ENCODE measurements at regions not wholly inside any gene's neighbourhood (a gene's known extent, or its start where the extent isn't known, plus 50 kb on each side); places are given as distances from the start of the nearest gene placed in this dataset.

DNA sequence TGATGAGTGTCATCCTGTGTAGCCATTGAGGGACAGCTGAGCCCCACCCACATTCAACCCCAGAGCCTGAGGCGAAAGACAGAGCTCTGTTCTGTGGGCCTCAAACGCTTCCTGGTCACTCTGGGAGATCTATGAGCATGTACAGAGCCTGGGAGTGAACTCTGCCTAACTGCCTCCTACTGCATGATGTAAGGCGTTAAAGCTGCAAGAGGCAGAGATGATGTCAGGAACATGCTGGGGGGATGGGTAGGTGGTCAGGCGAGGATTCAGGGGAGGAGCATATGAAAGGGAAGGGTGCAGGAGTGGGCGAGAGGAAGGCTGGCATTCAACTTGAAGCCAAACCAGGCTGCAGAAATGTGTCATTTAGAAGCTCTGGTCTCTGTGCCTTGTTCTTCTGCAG is 181.0 kb downstream of the TFCP2L1 start:
- Histone ChIP-seq H3K9ac (ENCODE audit: low read length) (no peak overlapping the region), H3K9me2 (replicated peaks; ENCODE audit: low read length) (no peaks in the 10 kb centered on the region), H3F3A (ENCODE audit: low read length, unreplicated experiment) (no peaks in the 10 kb centered on the region), H2AFZ (ENCODE audit: low read length) (no peak overlapping the region), H3K27ac (ENCODE audit: low read length) (no peak overlapping the region), H3K9me3 (ENCODE audit: low read length) (no peaks in the 10 kb centered on the region), H3K27me3 (ENCODE audit: low read length) (peaks cover 26% of the 10 kb centered on the region), H3K4me3 (ENCODE audit: low read length) (no peak overlapping the region), H3K4me2 (ENCODE audit: low read length) (no peak overlapping the region), H3K79me2 (ENCODE audit: low read length) (no peaks in the 10 kb centered on the region), H4K20me1 (ENCODE audit: low read length) (no peaks in the 10 kb centered on the region), H3K4me1 (ENCODE audit: insufficient read depth, low read length) (no peaks in the 10 kb centered on the region), H3K36me3 (ENCODE audit: low read depth, low read length) (no peaks in the 10 kb centered on the region)
- ATAC-seq (no peak), DNase-seq (no peak)
- TF ChIP-seq, protein P1, sequence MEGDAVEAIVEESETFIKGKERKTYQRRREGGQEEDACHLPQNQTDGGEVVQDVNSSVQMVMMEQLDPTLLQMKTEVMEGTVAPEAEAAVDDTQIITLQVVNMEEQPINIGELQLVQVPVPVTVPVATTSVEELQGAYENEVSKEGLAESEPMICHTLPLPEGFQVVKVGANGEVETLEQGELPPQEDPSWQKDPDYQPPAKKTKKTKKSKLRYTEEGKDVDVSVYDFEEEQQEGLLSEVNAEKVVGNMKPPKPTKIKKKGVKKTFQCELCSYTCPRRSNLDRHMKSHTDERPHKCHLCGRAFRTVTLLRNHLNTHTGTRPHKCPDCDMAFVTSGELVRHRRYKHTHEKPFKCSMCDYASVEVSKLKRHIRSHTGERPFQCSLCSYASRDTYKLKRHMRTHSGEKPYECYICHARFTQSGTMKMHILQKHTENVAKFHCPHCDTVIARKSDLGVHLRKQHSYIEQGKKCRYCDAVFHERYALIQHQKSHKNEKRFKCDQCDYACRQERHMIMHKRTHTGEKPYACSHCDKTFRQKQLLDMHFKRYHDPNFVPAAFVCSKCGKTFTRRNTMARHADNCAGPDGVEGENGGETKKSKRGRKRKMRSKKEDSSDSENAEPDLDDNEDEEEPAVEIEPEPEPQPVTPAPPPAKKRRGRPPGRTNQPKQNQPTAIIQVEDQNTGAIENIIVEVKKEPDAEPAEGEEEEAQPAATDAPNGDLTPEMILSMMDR (conservative IDR thresholded peaks at IDR 0.05; ENCODE audit: low read depth, low read length): no peak
- TF ChIP-seq EZH2phosphoT487 (IDR thresholded peaks at IDR 0.05; ENCODE audit: borderline replicate concordance, low read length) (no peak), EZH2 (IDR thresholded peaks at IDR 0.05; ENCODE audit: low read length, unreplicated experiment) (no peak)
- ChIA-PET POLR2A (ENCODE audit: unreplicated experiment) (no interaction called here), CTCF (no interaction called here)
- intact Hi-C loops (cut with micrococcal nuclease): no loop called here
- BruUV-seq (replicated peaks): no TSS peak

DNA sequence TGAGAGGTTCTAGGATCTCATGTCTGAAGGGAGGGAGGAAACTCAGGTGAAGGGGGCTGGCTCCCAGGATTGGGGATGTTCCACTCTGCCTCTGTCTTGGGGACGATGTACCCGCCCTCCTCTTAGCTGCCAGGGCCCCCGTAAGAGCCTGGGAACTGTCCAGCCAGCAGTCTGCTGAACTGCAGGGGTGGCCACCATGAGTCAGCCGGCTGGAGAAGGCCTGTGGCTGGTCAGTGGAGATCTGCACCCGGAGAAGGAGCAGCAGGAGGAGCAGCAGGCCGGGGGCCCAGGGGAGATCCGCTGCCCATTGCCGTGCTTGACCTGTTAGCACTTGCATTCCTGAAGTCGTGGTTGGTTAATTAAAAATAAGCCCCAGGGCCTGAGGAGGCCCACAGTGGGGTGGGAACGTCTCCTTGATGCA is 180.3 kb downstream of the TFCP2L1 start:
- H4K20me1 ChIP-seq (ENCODE audit: low read length): no peaks in the 10 kb centered on the region
- no peaks in the 10 kb centered on the region for H3F3A ChIP-seq (ENCODE audit: low read length, unreplicated experiment)
- H2AFZ ChIP-seq (ENCODE audit: low read length): no peak overlapping the region
- no peak overlapping the region for H3K27ac ChIP-seq (ENCODE audit: low read length)
- ATAC-seq (no peak), DNase-seq (no peak)
- TF ChIP-seq EZH2phosphoT487 (IDR thresholded peaks at IDR 0.05; ENCODE audit: borderline replicate concordance, low read length): no peak
- TF ChIP-seq, protein P1 (conservative IDR thresholded peaks at IDR 0.05; ENCODE audit: low read depth, low read length): no peak
- TF ChIP-seq EZH2 (IDR thresholded peaks at IDR 0.05; ENCODE audit: low read length, unreplicated experiment): no peak
- POLR2A ChIA-PET (ENCODE audit: unreplicated experiment): no interaction called here
- no peaks in the 10 kb centered on the region for H3K9me2 ChIP-seq (replicated peaks; ENCODE audit: low read length)
- H3K4me1 ChIP-seq (ENCODE audit: insufficient read depth, low read length): no peaks in the 10 kb centered on the region
- no peaks in the 10 kb centered on the region for H3K79me2 ChIP-seq (ENCODE audit: low read length)
- H3K4me2 ChIP-seq (ENCODE audit: low read length): no peak overlapping the region
- intact Hi-C loops (cut with micrococcal nuclease): no loop called here
- H3K36me3 ChIP-seq (ENCODE audit: low read depth, low read length): no peaks in the 10 kb centered on the region
- peaks cover 26% of the 10 kb centered on the region for H3K27me3 ChIP-seq (ENCODE audit: low read length)
- H3K4me3 ChIP-seq (ENCODE audit: low read length): no peak overlapping the region
- H3K9me3 ChIP-seq (ENCODE audit: low read length): no peaks in the 10 kb centered on the region
- H3K9ac ChIP-seq (ENCODE audit: low read length): no peak overlapping the region
- BruUV-seq (replicated peaks): no TSS peak
- CTCF ChIA-PET: no interaction called here

DNA sequence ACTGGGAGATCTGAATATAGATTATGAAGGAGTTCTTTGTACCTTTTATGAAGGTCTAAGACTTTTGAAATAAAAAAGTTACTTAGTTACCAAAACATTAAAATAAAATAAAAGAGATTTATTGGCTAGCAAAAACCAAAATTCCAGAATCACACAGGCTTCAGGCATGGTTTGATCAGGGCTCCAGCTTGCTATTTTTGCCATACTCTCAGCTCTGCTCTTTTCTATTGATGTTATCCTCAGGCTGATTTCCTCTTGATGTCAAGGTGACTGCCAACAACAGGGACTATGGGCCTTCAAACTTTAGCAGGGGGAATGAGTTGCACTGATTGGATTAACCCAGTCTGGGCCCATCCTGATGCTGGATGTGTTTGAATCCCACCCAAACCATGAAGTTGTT is 174.1 kb downstream of the TFCP2L1 start:
- intact Hi-C loops (cut with micrococcal nuclease): no loop called here

More for the DNA sequence above, 174.1 kb downstream of the TFCP2L1 start:
- H3K4me1 ChIP-seq (ENCODE audit: insufficient read depth, low read length): no peaks in the 10 kb centered on the region
- no peak overlapping the region for H3K9ac ChIP-seq (ENCODE audit: low read length)
- no peak overlapping the region for H3K27ac ChIP-seq (ENCODE audit: low read length)
- H3K9me3 ChIP-seq (ENCODE audit: low read length): no peaks in the 10 kb centered on the region
- ATAC-seq (no peak), DNase-seq (no peak)
- no peaks in the 10 kb centered on the region for H4K20me1 ChIP-seq (ENCODE audit: low read length)
- no peaks in the 10 kb centered on the region for H3K79me2 ChIP-seq (ENCODE audit: low read length)
- no peak overlapping the region for H3K4me2 ChIP-seq (ENCODE audit: low read length)
- H3F3A ChIP-seq (ENCODE audit: low read length, unreplicated experiment): no peaks in the 10 kb centered on the region
- no TSS peak for BruUV-seq (replicated peaks)
- no peak overlapping the region for H3K4me3 ChIP-seq (ENCODE audit: low read length)
- H3K9me2 ChIP-seq (replicated peaks; ENCODE audit: low read length): no peaks in the 10 kb centered on the region
- ChIA-PET CTCF (no interaction called here), POLR2A (ENCODE audit: unreplicated experiment) (no interaction called here)
- TF ChIP-seq, protein P1 (conservative IDR thresholded peaks at IDR 0.05; ENCODE audit: low read depth, low read length): no peak
- TF ChIP-seq EZH2 (IDR thresholded peaks at IDR 0.05; ENCODE audit: low read length, unreplicated experiment) (no peak), EZH2phosphoT487 (IDR thresholded peaks at IDR 0.05; ENCODE audit: borderline replicate concordance, low read length) (no peak)
- no peaks in the 10 kb centered on the region for H3K27me3 ChIP-seq (ENCODE audit: low read length)
- H3K36me3 ChIP-seq (ENCODE audit: low read depth, low read length): no peaks in the 10 kb centered on the region
- H2AFZ ChIP-seq (ENCODE audit: low read length): no peak overlapping the region

Measured in PC-3 (cell line).